Hematopoietic multipotent progenitor cell (in vitro differentiated cells): ENCODE measurements at regions not wholly inside any gene's neighbourhood (a gene's known extent, or its start where the extent isn't known, plus 50 kb on each side); places are given as distances from the start of the nearest gene placed in this dataset.

ENCODE experiments used
- DNase-seq, 3 donors: peaks; one replicate each; pipeline ENCODE4 v3.0.0-alpha.2; 2011 to 2015; ENCODE audit warnings: low read depth in 2 of 3, low spot score in 2 of 3

DNA sequence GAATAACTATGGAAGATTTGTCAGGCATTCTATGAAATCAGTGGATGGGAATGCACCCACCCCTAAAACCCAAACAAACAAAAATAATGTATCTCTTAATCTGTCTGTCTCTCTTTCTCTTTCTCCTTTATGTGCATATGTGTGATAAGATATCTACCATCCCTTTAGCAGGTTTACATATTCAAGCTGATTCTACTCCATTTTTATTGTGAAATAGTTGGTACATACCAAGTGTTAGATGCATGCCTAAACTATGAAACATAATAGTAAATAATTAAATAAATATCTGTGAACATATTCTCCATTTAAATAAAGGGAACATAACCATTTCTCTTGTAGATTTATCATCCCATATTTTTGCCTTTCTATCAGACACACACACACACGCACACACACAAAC lies 121.8 kb upstream of the PCDH9 start:
- no peak for DNase-seq

DNA sequence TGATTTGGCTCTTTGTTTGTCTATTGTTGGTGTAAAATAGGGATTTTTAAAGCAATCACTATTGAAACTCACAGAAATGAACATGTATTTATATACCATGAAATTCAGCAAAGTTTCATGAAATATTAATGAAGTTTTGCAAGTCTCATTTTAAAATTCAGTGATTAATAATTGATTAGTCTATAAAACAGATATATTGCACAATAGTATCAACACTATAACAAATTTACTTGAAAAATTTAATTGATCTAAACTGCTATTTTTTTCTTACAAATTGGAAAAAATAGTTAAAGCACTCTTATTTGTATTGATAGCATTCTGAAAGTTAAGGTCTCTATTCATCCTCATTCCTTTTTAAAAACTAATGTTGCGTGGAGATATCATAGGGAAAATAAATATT lies 121.0 kb upstream of the PCDH9 start:
- DNase-seq, result no peak

DNA sequence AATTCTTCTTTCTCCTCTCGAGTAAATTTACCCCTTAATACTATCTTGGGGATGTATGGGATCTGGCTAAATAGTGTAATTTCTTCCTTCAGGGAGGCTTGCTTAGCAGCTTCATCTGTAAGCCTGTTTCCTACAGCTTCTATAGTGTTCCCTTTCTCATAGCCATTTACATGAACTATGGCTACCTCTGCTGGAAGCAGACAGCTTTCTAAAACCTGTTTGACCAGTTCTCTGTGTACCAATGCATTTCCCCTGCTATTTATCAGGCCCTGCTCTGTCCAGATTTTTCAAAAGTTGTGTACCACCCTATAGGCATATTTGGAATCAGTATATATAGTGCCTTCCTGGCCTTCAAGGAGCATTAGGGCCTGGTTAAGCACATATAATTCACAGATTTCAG lies 113.6 kb upstream of the PCDH9 start:
- DNase-seq, result no peak

DNA sequence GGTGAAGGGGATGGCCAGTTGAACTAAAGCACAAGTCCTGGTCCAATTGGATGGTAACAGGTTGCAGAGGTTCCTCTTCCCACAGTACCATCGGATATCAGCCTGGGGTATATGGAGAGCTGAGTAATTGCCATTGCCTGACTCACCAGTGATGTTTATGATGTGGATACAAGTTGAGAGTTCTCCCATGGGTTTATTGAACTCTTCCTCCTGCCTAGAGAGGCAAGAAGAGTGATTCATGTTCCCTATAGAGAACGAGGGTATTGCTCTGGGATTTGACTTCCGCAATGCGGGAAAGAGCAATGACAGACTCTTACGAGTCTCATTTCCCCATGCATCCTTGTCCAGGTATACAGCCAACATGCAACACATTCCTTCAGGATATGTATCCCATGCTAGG lies 111.3 kb upstream of the PCDH9 start:
- DNase-seq, result no peak

DNA sequence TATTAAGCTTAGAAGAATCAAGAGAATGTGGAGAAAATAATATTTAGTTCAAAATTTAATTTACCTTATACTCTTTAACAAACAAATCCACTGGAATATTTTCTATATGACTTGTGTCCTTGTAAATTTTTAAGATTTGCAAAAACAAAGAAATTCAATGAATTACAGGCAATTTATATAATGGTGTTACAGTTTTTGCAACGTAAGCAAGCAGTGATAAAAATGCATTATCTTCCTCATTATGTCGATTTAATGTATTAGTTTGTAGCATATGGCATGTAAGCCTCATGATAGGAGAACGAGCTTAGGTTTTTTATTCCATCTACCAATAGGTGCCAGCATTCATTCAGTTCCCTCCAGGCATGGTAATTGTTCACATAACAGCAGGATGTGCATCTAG lies 100.0 kb upstream of the PCDH9 start:
- no peak for DNase-seq

DNA sequence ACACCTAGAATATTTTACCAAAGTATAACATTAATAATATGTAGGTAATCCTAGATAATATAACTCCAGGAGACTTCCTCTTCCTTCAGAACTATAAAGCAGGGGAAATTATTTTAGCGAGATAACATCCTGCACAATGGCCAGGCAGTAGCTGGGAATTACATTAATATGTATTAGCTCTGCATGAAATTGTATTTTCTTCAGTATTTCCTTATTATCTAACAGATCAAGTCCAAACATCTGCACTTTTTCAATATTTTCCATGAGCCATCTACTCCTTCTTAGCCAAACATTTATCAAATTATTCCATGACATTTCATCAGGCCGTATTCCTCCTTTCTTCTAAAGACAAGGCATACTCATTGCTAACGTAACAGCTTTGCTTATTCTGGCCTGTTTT lies 98.8 kb upstream of the PCDH9 start:
- DNase-seq, result no peak

DNA sequence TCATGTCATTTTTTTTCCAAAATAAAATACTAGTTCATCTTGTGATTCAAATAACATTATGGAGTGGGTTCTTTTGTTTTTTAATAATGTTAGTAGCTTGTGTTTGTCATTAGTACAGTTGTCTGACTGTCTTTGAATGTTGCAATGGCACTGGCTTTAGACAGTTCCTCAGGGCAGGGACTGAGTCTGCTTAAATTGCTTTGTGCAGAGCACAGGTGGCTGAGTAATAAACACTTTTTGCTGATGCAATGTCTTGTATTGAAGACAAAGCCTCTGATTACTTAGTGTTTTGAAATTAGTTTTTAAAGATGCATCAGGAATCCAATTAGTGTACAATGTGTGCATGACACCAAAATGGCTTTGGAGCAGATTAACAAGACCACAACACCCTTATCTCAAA lies 88.7 kb upstream of the PCDH9 start:
- no peak for DNase-seq

DNA sequence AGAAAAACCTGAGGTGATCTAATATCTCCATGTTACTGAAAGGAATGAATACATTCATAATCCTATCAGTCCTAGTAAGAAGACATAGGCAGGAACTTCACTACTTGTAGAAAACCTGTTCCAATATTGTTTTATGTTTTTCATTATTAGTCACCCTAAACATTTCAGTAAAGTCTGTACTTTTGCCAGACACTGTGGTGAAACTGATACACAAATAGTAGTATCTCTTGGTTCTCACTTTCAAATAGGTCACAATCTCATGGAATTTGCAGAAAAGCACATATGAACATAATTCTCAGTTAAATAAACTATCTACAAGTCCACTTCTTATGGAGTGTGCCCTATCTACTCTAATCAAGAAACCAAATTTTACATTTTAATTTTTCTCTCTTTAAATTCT lies 88.3 kb upstream of the PCDH9 start:
- no peak for DNase-seq

DNA sequence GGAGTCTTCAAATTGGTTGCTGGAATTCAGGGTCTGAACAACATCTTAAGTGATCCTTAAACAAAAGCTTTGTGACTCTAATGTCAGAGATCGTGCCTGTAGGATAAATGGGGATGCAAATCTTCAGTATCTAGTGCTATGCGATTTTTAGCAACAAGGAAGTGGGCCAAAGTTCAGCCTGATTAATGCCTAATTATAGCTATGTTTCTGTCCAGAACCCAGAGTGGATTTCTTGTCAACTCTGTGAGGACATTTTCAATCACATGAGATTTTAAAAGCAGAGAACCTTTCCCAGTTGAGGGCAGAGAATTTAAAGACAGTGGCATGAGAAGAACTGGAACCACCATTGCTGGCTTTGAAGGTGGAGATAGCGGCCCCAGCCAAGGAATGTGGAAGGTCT lies 84.3 kb upstream of the PCDH9 start:
- DNase-seq, result no peak

DNA sequence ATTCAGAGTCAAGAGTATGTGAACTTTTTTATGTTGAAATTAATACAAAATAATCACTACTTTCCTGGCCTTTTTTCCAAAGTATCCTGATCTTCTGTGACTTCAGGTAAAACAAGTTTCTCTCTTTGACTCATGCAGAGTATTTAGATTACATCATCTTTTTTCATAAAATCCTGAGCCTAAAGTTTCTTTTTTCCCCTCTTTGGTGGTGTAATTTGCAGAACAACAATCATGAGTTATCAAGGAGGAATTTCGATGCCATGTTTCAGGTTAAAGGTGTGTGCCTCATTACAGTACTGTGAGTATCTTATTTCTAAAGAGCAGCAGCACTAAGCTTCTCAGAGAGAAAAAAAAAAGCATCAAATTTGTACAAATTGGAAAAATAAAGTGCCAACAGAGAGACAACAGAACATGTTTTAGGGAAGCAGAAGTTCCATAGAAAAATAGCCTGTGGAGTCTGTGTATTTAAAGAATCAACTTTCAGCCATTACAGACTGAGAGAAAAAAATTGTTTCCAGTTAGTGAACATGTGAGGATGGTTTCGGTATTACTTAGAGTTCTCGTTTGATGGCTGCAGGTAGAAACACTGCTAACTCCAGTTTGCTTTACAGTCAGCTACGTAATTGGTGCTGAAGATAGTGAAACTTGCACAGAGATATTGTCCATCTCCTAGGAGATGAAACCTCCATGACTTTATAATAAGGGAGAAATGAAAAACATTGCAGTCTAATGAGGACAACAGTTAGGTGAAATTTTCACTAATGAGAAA lies 78.1 kb upstream of the PCDH9 start:
- no peak for DNase-seq

DNA sequence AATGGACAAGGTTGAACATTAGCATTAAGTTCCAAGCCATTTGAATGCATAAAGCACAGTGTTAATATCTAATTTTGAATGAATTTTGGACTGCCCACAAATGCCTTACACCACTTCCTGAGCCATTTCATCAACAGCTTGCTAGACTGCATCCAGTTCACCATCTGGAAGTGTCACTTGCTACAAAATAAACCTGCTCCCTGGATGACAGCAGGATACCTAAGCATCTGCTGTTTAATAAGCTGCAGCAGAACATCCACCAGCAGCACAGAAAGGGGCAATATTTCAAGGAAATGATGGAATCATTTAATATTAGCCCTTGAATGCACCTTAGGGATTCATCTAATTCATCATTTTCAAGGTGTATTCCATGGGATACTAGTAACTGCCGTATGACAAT lies 76.6 kb upstream of the PCDH9 start:
- no peak for DNase-seq

DNA sequence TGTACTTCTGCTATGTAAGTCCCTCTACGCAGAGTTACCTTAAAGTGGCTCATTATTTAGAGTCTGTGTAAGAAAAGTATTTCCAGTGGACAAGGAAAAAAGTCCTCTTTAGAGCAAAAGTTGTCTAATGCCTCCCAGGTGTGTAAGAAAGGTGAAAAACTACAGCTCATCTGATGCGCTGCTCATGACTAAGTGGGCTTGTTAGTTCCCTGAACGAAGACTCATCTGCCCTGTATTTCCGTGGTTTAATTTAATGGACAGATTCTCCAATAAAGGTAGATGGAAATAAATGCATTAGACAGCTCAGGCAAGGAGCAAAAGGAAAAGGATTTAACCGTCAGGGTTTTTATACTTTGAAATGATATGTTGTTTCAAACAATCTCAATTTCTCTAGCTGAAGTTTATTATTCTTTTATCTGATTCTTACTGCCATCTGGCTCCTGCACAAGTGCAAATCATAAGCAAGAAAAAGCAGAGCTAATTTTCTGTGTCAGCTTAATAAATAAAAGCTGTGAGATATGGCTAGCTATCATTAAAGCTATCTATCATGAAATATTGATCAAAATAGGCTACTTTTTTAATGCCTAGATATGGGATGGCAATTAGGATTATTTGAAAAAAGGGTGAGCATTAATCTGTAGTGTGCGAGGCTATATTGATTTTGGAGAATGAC lies 73.7 kb upstream of the PCDH9 start:
- no peak for DNase-seq

DNA sequence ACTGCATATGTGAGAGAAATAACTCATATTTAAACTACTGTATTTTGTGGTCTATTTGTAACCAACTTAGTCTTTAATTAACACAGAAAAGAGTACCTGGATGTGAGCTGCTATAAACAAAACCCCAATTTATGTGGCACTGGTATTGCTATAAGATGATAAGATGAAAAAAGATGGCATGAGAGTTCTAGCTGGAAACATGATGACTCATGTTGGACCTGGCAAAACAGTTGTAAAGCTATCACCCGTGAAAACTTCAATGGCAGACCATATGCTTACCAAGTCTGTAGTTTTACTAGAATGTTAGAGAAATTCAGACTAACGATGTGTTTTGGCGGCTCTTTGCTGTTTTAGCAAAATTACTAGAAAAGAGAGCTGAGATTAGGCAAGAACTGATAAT lies 69.6 kb upstream of the PCDH9 start:
- no peak for DNase-seq

DNA sequence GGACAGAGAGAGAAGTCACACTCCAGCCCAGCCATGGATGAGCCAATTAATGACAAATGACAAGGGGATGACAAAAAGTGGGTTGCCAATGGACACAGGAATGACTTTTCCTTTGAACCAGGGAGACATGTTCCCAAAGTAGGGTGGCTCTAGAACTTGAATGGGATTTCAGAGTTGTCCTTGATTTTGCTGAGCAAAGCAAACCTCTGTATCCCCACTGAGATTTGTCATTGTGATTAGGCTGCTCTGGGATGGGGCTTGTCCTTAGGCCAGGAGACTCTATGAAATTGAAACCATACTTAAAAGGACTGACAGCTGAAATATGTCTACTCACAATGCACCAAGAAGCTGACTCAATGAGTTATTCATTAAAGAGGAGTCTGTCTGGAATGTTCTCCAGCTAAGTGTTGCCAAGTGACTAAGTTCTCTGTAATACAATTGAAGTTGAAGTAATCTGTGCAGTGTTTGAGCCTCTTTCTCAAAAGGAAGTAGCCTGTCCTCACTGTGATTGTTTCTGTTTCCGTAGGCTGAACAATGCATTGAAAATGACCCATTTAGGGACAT lies 69.0 kb upstream of the PCDH9 start:
- no peak for DNase-seq

DNA sequence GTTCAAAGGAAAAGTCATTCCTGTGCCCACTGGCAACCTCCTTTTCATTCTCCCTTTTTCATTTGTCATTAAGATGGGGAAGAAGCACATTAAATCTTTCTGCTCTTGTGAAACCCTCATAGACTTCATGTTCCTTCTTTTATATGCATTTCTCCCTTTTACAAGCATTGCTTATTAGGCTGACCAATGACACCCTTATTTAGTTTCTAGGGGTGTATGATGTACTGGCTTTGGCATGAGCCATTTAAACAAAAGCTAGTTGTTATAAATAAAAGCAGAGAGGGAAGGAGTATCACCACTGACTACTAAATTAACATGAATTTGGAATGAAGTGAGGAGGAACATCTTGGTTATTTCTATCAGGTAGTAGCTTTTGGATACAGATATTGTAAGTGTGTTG lies 68.2 kb upstream of the PCDH9 start:
- no peak for DNase-seq

DNA sequence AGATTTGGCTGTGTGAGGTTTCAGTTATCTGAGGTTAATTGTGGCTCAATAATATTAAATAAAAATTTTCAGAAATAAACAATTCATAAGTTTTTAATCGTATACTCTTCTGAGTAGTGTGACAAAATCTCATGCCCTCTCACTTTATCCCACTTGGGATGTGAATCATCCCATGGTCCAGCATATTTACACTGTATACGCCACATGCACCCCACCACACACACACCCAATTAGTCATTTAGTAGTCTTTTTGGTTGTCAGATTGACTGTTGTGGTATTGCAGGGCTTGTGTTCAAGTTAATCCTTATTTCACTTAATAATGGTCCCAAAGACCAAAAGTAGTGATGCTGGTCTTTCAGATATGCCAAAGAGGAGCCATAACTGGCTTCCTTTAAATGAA lies 66.4 kb upstream of the PCDH9 start:
- DNase-seq, result no peak

DNA sequence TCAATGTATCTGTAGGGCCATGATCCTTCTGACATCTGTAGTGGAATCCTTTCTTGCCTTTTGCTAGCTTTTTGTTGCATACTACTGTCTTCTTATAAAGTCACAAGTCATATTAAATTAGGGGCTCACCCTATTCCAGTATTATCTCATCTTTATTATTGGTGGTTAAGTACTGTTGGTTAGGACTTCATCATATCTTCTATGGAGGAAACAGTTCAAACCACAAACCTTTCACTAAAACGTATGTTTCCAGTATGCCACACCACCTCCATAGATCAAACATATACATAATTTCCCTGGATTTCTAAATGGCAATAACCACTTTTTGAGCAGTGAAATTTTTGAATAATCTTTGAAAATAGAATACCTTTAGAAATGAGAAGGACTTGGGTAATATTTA lies 62.8 kb upstream of the PCDH9 start:
- peak in 1 of 3 donors; percentile 23 for DNase-seq

DNA sequence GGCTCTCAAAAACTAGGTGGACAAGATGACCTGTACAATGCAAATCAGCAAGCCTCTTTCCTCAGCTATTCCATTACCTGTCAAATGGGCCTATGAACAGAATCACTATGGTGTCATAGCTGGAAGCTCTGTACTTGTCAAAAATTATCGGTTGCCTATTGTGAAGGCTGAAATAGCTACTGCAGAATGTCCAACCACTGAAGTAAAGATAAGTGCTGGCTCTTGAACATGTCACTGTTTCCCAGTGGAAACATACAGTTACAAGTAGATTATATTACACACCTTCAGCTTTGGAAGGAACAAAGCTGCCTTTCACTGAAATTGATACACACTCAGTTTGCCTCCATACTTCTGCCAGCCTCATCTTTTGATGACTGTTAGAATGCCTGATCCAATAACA lies 55.5 kb upstream of the PCDH9 start:
- DNase-seq, result no peak

DNA sequence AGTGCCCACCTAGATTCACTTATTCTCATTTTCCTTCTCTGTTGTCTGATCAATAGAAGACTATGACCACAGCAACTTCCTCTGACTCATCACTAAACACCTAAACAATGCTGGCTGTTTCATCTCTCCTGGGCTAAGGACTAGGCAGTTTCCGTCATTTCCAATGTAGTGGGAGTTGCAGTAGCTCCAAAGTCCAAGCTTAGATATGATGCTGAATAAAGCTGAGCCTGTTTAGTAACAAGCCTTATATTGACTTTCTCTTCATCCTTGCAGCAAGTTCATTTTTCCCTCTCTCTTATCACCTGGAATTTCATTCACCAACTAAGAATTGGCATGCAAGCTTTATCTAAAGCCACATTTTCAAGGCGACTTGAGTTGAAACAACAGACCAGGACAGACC lies 53.5 kb upstream of the PCDH9 start:
- DNase-seq, result no peak

DNA sequence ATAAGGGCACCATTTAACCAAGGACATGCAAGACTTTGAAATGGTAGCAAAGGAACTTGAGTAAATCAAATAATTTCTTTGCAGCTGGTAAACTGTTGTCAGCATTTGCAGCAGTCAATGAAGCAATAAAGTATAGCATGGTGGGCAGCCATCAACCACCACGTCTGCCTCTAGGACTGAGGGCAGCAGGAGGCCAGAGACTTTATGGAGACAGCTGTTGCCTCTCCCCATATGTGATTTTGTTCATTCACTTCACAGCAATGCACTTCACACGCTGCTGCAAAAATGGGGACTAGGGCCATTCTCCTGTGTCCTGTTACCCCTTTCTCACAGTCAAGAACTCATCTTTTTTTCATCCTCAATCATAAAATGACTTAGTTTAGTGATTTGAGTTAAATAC lies 51.3 kb upstream of the PCDH9 start:
- no peak for DNase-seq
